ENCODE measurements at regions not wholly inside any gene's neighbourhood (a gene's known extent, or its start where the extent isn't known, plus 50 kb on each side); places are given as distances from the start of the nearest gene placed in this dataset.
"Not testable (repeated sequence)": the region's sequence is repeated elsewhere in the genome, so short reads cannot be mapped to it uniquely, and the experiment has no call there.

DNA sequence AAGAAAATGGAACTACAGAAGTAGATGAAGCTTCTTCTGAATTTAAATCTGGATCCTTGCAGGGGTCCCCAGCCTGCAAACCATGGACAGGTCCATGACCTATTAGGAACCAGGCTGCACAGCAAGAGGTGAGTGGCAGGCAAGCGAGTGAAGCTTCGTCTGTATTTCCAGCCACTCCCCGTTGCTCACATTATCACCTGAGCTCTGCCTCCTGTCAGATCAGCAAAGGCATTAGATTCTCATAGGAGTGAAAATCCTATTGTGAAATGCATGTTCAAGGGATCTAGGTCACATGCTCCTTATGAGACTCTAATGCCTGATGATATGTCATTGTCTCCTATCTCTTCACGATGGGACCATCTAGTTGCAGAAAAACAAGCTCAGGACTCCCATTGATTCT lies 79.8 kb upstream of the MLN start:
- not testable (repeated sequence) for H3K27me3 ChIP-seq (ENCODE audit: control insufficient read depth, insufficient read depth, low read length, poor library complexity, severe bottlenecking); H3K9me3 ChIP-seq (ENCODE audit: control insufficient read depth, low read length); H3K27ac ChIP-seq (ENCODE audit: insufficient read depth, low read depth, low read length, poor library complexity, severe bottlenecking); H3K4me3 ChIP-seq (ENCODE audit: insufficient read depth, low read depth, low read length); H3K36me3 ChIP-seq (ENCODE audit: control insufficient read depth, insufficient read depth, low read length)
- WGBS, 2 experiments = 96% methylated on average over 4 of the region's 4 CpGs
- H3K4me1 ChIP-seq (ENCODE audit: control insufficient read depth, insufficient read depth, low read length) = peaks cover 11% of the 10 kb centered on the region

GRCh38 chr6:33882154-33882553 lies 78.4 kb upstream of the MLN start:
- Histone ChIP-seq H3K36me3 (ENCODE audit: control insufficient read depth, insufficient read depth, low read length) (no peaks in the 10 kb centered on the region), H3K27ac (ENCODE audit: insufficient read depth, low read depth, low read length, poor library complexity, severe bottlenecking) (no peak overlapping the region)
- WGBS, 2 experiments = 93 to 95% methylated on average over 8 of the region's 8 CpGs

GRCh38 chr6:33880766-33881165 lies 77.0 kb upstream of the MLN start:
- WGBS, 2 experiments = 91 to 93% methylated on average over 12 of the region's 12 CpGs
- no peaks in the 10 kb centered on the region for H3K36me3 ChIP-seq (ENCODE audit: control insufficient read depth, insufficient read depth, low read length)
- no peak overlapping the region for H3K27ac ChIP-seq (ENCODE audit: insufficient read depth, low read depth, low read length, poor library complexity, severe bottlenecking)
- no peaks in the 10 kb centered on the region for H3K27me3 ChIP-seq (ENCODE audit: control insufficient read depth, insufficient read depth, low read length, poor library complexity, severe bottlenecking)
- H3K4me1 ChIP-seq (ENCODE audit: control insufficient read depth, insufficient read depth, low read length) = peaks cover 11% of the 10 kb centered on the region
- H3K4me3 ChIP-seq (ENCODE audit: insufficient read depth, low read depth, low read length) = no peak overlapping the region
- no peaks in the 10 kb centered on the region for H3K9me3 ChIP-seq (ENCODE audit: control insufficient read depth, low read length)

More at GRCh38 chr6:33882154-33882553, 78.4 kb upstream of the MLN start:
- H3K4me3 ChIP-seq (ENCODE audit: insufficient read depth, low read depth, low read length) = no peak overlapping the region
- H3K4me1 ChIP-seq (ENCODE audit: control insufficient read depth, insufficient read depth, low read length) = peaks cover 11% of the 10 kb centered on the region
- no peaks in the 10 kb centered on the region for H3K9me3 ChIP-seq (ENCODE audit: control insufficient read depth, low read length)
- no peaks in the 10 kb centered on the region for H3K27me3 ChIP-seq (ENCODE audit: control insufficient read depth, insufficient read depth, low read length, poor library complexity, severe bottlenecking)

- Histone ChIP-seq H3K36me3 (ENCODE audit: control insufficient read depth, insufficient read depth, low read length) (no peaks in the 10 kb centered on the region), H3K4me3 (ENCODE audit: insufficient read depth, low read depth, low read length) (no peak overlapping the region), H3K4me1 (ENCODE audit: control insufficient read depth, insufficient read depth, low read length) (peaks cover 11% of the 10 kb centered on the region), H3K27me3 (ENCODE audit: control insufficient read depth, insufficient read depth, low read length, poor library complexity, severe bottlenecking) (no peaks in the 10 kb centered on the region), H3K9me3 (ENCODE audit: control insufficient read depth, low read length) (no peaks in the 10 kb centered on the region), H3K27ac (ENCODE audit: insufficient read depth, low read depth, low read length, poor library complexity, severe bottlenecking) (no peak overlapping the region)
- WGBS, 2 experiments = 70 to 78% methylated on average over 9 to 10 of the region's 10 CpGs
Observed at GRCh38 chr6:33880104-33880678, 76.4 kb upstream of the MLN start.

DNA sequence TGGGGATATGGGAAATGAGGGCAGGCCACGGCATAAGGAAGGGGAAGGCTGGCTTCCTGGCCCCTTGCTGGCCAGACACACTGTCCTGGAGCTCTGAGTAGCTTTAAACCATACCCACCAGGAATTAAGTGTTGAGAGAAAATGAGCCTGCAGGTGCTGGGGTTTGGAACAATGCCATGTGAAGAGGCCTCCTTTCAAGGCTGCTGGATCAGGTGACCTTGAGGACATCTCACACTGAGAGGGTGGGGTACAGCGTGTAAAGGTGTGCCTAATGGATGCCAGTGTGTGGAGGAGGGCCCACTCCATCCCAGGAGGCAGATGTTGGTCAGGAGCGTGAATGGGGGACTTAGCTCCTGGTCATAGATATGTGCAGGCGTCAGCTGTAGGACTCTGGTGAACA lies 74.8 kb upstream of the MLN start:
- Histone ChIP-seq H3K4me1 (ENCODE audit: control insufficient read depth, insufficient read depth, low read length) (peaks cover 11% of the 10 kb centered on the region), H3K4me3 (ENCODE audit: insufficient read depth, low read depth, low read length) (no peak overlapping the region), H3K27me3 (ENCODE audit: control insufficient read depth, insufficient read depth, low read length, poor library complexity, severe bottlenecking) (no peaks in the 10 kb centered on the region), H3K27ac (ENCODE audit: insufficient read depth, low read depth, low read length, poor library complexity, severe bottlenecking) (no peak overlapping the region), H3K9me3 (ENCODE audit: control insufficient read depth, low read length) (no peaks in the 10 kb centered on the region), H3K36me3 (ENCODE audit: control insufficient read depth, insufficient read depth, low read length) (no peaks in the 10 kb centered on the region)
- WGBS, 2 experiments = 85 to 95% methylated on average over 4 of the region's 4 CpGs

DNA sequence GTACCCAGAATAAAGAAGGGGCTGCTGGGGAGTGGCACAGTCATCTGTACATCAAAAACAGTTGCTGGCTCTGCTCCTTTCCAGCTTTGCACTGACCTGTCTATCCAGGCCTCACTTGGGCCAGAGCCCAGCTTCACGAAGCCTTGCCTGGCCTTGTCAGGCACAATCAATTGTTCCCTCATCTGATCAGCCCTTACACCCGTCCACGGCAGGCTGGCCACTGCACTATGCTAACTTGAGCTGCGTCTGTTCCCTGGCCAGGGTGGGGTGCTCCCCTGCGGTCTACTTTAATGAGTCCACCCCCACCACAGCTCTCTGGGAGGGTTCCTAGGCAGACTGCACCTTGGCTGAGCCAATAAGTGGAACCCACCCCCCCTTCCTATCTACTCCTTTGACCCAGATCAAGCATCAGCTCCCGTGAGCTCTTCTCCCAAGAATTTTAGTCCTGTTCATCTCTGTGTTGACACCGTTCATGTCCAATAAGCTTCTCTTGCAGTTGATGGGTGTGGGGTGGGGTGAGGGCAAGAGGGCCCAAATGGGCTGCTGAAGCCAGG lies 74.3 kb upstream of the MLN start:
- Histone ChIP-seq H3K4me3 (ENCODE audit: insufficient read depth, low read depth, low read length) (no peak overlapping the region), H3K9me3 (ENCODE audit: control insufficient read depth, low read length) (no peaks in the 10 kb centered on the region), H3K36me3 (ENCODE audit: control insufficient read depth, insufficient read depth, low read length) (no peaks in the 10 kb centered on the region), H3K4me1 (ENCODE audit: control insufficient read depth, insufficient read depth, low read length) (peaks cover 11% of the 10 kb centered on the region), H3K27ac (ENCODE audit: insufficient read depth, low read depth, low read length, poor library complexity, severe bottlenecking) (no peak overlapping the region), H3K27me3 (ENCODE audit: control insufficient read depth, insufficient read depth, low read length, poor library complexity, severe bottlenecking) (no peaks in the 10 kb centered on the region)
- 90% methylated on average over 7 of the region's 7 CpGs for WGBS, 2 experiments

GRCh38 chr6:33875696-33876095 lies 71.9 kb upstream of the MLN start:
- Histone ChIP-seq H3K36me3 (ENCODE audit: control insufficient read depth, insufficient read depth, low read length) (no peaks in the 10 kb centered on the region), H3K9me3 (ENCODE audit: control insufficient read depth, low read length) (no peaks in the 10 kb centered on the region), H3K27ac (ENCODE audit: insufficient read depth, low read depth, low read length, poor library complexity, severe bottlenecking) (no peak overlapping the region), H3K4me1 (ENCODE audit: control insufficient read depth, insufficient read depth, low read length) (peaks cover 25% of the 10 kb centered on the region), H3K4me3 (ENCODE audit: insufficient read depth, low read depth, low read length) (no peak overlapping the region), H3K27me3 (ENCODE audit: control insufficient read depth, insufficient read depth, low read length, poor library complexity, severe bottlenecking) (no peaks in the 10 kb centered on the region)
- 90 to 92% methylated on average over 5 of the region's 5 CpGs for WGBS, 2 experiments

DNA sequence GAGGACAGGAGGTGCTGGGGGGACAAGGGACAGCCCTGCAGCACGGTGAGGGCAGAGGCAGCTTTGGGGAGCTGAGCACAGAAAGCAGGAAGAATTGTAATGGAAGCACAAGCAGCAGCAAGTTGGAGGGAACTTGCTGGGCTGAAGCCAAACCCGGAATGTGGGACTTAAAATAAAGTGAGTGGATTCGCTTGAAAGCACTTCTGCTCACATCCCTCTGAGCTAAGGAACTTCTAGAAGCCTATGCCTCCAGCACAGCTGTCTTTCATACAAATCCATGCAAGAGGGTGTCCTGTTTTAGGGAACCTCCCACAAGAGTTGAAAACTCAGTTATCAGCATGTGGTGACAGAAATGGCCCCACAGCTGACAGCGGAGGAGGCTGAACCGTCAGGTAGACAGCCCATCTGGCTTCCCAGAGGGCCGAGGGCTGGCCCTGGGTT lies 71.4 kb upstream of the MLN start:
- H3K27ac ChIP-seq (ENCODE audit: insufficient read depth, low read depth, low read length, poor library complexity, severe bottlenecking) = no peak overlapping the region
- H3K27me3 ChIP-seq (ENCODE audit: control insufficient read depth, insufficient read depth, low read length, poor library complexity, severe bottlenecking) = no peaks in the 10 kb centered on the region
- no peak overlapping the region for H3K4me3 ChIP-seq (ENCODE audit: insufficient read depth, low read depth, low read length)
- no peaks in the 10 kb centered on the region for H3K9me3 ChIP-seq (ENCODE audit: control insufficient read depth, low read length)
- no peaks in the 10 kb centered on the region for H3K36me3 ChIP-seq (ENCODE audit: control insufficient read depth, insufficient read depth, low read length)
- 87 to 92% methylated on average over 6 of the region's 6 CpGs for WGBS, 2 experiments
- H3K4me1 ChIP-seq (ENCODE audit: control insufficient read depth, insufficient read depth, low read length) = peaks cover 27% of the 10 kb centered on the region

DNA sequence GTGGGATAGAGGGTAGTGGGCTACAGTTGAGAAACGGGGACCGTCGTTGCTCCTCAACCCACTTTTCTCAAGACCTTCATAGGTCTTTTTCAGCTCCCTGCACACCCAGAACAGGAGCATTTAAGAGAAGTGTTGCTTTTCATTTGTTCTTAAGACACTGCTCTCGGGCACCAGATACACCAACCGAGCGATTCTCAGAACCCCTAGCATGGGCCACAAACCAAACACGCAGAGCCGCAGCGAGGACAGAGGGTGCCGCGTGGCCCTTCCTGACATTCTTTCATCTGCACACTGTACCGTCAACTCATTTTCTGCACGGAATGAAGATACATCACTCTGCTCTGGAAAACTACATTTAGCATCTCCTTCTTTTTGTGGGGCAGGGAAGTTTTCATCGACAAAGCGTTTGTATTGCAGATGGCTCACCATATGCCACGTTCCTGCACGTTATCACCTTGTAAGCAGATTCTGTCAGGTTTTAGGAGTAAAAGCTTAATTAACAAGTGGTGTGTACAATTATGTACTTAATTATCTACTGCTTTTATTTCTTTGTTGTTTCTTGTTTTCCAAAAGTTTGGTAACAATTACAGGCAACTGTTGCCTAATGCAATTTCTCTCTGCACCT lies 70.4 kb upstream of the MLN start:
- no peak overlapping the region for H3K4me3 ChIP-seq (ENCODE audit: insufficient read depth, low read depth, low read length)
- no peak overlapping the region for H3K27ac ChIP-seq (ENCODE audit: insufficient read depth, low read depth, low read length, poor library complexity, severe bottlenecking)
- peaks cover 36% of the 10 kb centered on the region for H3K4me1 ChIP-seq (ENCODE audit: control insufficient read depth, insufficient read depth, low read length)
- H3K36me3 ChIP-seq (ENCODE audit: control insufficient read depth, insufficient read depth, low read length) = no peaks in the 10 kb centered on the region
- 94 to 96% methylated on average over 17 of the region's 17 CpGs for WGBS, 2 experiments
- no peaks in the 10 kb centered on the region for H3K27me3 ChIP-seq (ENCODE audit: control insufficient read depth, insufficient read depth, low read length, poor library complexity, severe bottlenecking)
- H3K9me3 ChIP-seq (ENCODE audit: control insufficient read depth, low read length) = no peaks in the 10 kb centered on the region

DNA sequence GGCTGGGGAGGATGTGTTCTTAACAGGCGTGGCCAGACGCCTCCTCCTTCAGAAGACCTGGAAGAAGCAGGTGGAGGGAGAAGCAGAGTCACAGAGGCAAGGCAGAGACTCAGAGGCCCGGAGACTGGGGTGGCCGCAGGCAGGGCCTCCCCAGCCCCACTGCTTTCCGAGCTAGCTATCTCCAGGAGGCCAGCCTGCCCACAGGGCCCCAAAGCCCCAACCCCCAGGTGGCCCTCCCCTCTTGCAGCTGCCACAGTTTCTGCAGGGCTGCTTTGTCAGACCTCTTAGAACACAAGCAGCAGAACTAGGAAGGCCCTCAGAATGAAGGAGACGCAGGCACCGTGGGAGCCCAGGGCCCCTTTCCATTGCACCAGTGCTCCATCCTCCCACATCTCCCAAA lies 69.0 kb upstream of the MLN start:
- peaks cover 41% of the 10 kb centered on the region for H3K4me1 ChIP-seq (ENCODE audit: control insufficient read depth, insufficient read depth, low read length)
- H3K27ac ChIP-seq (ENCODE audit: insufficient read depth, low read depth, low read length, poor library complexity, severe bottlenecking) = no peak overlapping the region
- H3K36me3 ChIP-seq (ENCODE audit: control insufficient read depth, insufficient read depth, low read length) = no peaks in the 10 kb centered on the region
- whole genome bisulfite sequencing, 2 experiments = 82 to 88% methylated on average over 7 of the region's 7 CpGs
- H3K9me3 ChIP-seq (ENCODE audit: control insufficient read depth, low read length) = no peaks in the 10 kb centered on the region
- H3K4me3 ChIP-seq (ENCODE audit: insufficient read depth, low read depth, low read length) = no peak overlapping the region
- H3K27me3 ChIP-seq (ENCODE audit: control insufficient read depth, insufficient read depth, low read length, poor library complexity, severe bottlenecking) = no peaks in the 10 kb centered on the region

Data from ectodermal cell (in vitro differentiated cells).